ENCODE measurements at regions not wholly inside any gene's neighbourhood (a gene's known extent, or its start where the extent isn't known, plus 50 kb on each side); places are given as distances from the start of the nearest gene placed in this dataset.

GRCh38 chr3:115553796-115554486, 69.4 kb upstream of the GAP43 start:
- Histone ChIP-seq H3K36me3 (no peaks in the 10 kb centered on the region), H3K4me3 (no peak overlapping the region), H3K9me3 (no peaks in the 10 kb centered on the region), H3K4me1 (no peaks in the 10 kb centered on the region), H3K27ac (no peak overlapping the region), H3K27me3 (no peaks in the 10 kb centered on the region)
- TF ChIP-seq POLR2AphosphoS5 (IDR thresholded peaks at IDR 0.05) (no peak), CTCF (IDR thresholded peaks at IDR 0.05) (no peak), POLR2A (IDR thresholded peaks at IDR 0.05) (no peak), EP300 (IDR thresholded peaks at IDR 0.05) (no peak)
- WGBS, result 81% methylated on average over 2 of the region's 2 CpGs
- no peak for DNase-seq (ENCODE audit: low spot score in 2 of 2)

GRCh38 chr3:115554487-115554807, 68.9 kb upstream of the GAP43 start:
- Histone ChIP-seq H3K4me3 (no peak overlapping the region), H3K27ac (no peak overlapping the region), H3K27me3 (no peaks in the 10 kb centered on the region), H3K9me3 (no peaks in the 10 kb centered on the region), H3K36me3 (no peaks in the 10 kb centered on the region), H3K4me1 (no peaks in the 10 kb centered on the region)
- TF ChIP-seq EP300 (IDR thresholded peaks at IDR 0.05), result no peak
- TF ChIP-seq POLR2AphosphoS5 (IDR thresholded peaks at IDR 0.05), result no peak
- TF ChIP-seq POLR2A (IDR thresholded peaks at IDR 0.05), result no peak
- TF ChIP-seq CTCF (IDR thresholded peaks at IDR 0.05), result no peak
- no peak for DNase-seq (ENCODE audit: low spot score in 2 of 2)

GRCh38 chr3:115562636-115563267, 60.6 kb upstream of the GAP43 start:
- Histone ChIP-seq H3K36me3 (no peaks in the 10 kb centered on the region), H3K9me3 (no peaks in the 10 kb centered on the region), H3K4me3 (no peak overlapping the region), H3K27ac (no peak overlapping the region), H3K4me1 (no peaks in the 10 kb centered on the region), H3K27me3 (no peaks in the 10 kb centered on the region)
- no peak for TF ChIP-seq POLR2A (IDR thresholded peaks at IDR 0.05)
- TF ChIP-seq EP300 (IDR thresholded peaks at IDR 0.05), result no peak
- TF ChIP-seq CTCF (IDR thresholded peaks at IDR 0.05), result no peak
- TF ChIP-seq POLR2AphosphoS5 (IDR thresholded peaks at IDR 0.05), result no peak
- WGBS, result 86% methylated on average over 4 of the region's 4 CpGs
- no peak for DNase-seq (ENCODE audit: low spot score in 2 of 2)

- no peak overlapping the region for H3K27ac ChIP-seq
- WGBS, result 100% methylated on average over 1 of the region's 1 CpG
- DNase-seq (ENCODE audit: low spot score in 2 of 2), result no peak
- H3K36me3 ChIP-seq, result no peaks in the 10 kb centered on the region
- no peak overlapping the region for H3K4me3 ChIP-seq
- H3K27me3 ChIP-seq, result no peaks in the 10 kb centered on the region
- H3K4me1 ChIP-seq, result no peaks in the 10 kb centered on the region
- TF ChIP-seq POLR2A (IDR thresholded peaks at IDR 0.05) (no peak), CTCF (IDR thresholded peaks at IDR 0.05) (no peak), EP300 (IDR thresholded peaks at IDR 0.05) (no peak), POLR2AphosphoS5 (IDR thresholded peaks at IDR 0.05) (no peak)
- H3K9me3 ChIP-seq, result no peaks in the 10 kb centered on the region
Measured at GRCh38 chr3:115563984-115564383, 59.3 kb upstream of the GAP43 start.

- 73% methylated on average over 1 of the region's 1 CpG for WGBS
- Histone ChIP-seq H3K27ac (no peak overlapping the region), H3K4me1 (no peaks in the 10 kb centered on the region), H3K27me3 (no peaks in the 10 kb centered on the region), H3K36me3 (no peaks in the 10 kb centered on the region), H3K9me3 (no peaks in the 10 kb centered on the region), H3K4me3 (no peak overlapping the region)
- no peak for TF ChIP-seq EP300 (IDR thresholded peaks at IDR 0.05)
- TF ChIP-seq CTCF (IDR thresholded peaks at IDR 0.05), result no peak
- TF ChIP-seq POLR2A (IDR thresholded peaks at IDR 0.05), result no peak
- TF ChIP-seq POLR2AphosphoS5 (IDR thresholded peaks at IDR 0.05), result no peak
- no peak for DNase-seq (ENCODE audit: low spot score in 2 of 2)
Measured at GRCh38 chr3:115571413-115571812, 51.9 kb upstream of the GAP43 start.

All from suprapubic skin (tissue), 4 donors.